GM19372 (cell line): ENCODE measurements at regions not wholly inside any gene's neighbourhood (a gene's known extent, or its start where the extent isn't known, plus 50 kb on each side); places are given as distances from the start of the nearest gene placed in this dataset.
"Not testable (repeated sequence)": the region's sequence is repeated elsewhere in the genome, so short reads cannot be mapped to it uniquely, and the experiment has no call there.

Experiments used
- ATAC-seq: cut with Tn5 transposase; IDR thresholded peaks from one replicate; pipeline ENCODE4 v1.9.1; 2021; ENCODE audit warnings: mild to moderate bottlenecking, low read depth, moderate library complexity; ENCODE audit not compliant: unreplicated experiment

GRCh38 chr6:51120016-51120415 lies 301.3 kb downstream of the TFAP2B start:
- ATAC-seq: no peak

DNA sequence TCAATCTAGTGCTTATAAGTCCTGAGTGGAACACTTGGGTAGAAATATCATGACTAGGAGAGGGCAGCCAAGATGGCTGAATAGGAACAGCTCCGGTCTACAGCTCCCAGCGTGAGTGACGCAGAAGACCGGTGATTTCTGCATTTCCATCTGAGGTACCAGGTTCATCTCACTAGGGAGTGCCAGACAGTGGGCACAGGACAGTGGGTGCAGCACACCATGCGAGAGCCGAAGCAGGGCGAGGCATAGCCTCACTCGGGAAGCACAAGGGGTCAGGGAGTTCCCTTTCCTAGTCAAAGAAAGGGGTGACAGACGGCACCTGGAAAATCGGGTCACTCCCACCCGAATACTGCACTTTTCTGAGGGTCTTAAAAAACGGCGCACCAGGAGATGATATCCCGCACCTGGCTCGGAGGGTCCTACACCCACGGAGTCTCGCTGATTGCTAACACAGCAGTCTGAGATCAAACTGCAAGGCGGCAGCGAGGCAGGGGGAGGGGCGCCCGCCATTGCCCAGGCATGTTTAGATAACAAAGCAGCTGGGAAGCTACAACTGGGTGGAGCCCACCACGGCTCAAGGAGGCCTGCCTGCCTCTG lies 302.8 kb downstream of the TFAP2B start:
- not testable (repeated sequence) for ATAC-seq

- no peak for ATAC-seq
Measured at GRCh38 chr6:51129043-51129442, 310.4 kb downstream of the TFAP2B start.

GRCh38 chr6:51137777-51138176 lies 319.1 kb downstream of the TFAP2B start:
- ATAC-seq: no peak

GRCh38 chr6:51139950-51140385 lies 321.3 kb downstream of the TFAP2B start:
- ATAC-seq: no peak

DNA sequence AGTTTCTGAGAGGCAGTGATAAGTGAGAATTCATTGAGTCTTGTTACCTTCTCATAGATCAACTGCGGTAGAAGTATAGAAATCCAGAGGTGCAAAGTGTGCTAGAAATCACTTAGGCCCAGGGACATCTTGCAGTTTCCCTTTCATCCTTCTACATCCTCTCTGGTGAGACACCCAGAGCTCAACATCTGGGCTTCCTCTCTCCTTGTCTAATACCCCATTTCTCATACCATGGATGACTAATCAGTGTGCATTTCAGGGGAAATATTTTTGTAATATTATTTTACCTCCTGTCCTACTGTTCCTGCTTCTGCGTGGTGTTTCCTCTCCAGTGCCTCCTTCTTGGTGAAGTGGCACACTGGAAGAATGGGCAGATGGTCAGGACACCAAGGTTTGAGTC lies 322.4 kb downstream of the TFAP2B start:
- no peak for ATAC-seq

DNA sequence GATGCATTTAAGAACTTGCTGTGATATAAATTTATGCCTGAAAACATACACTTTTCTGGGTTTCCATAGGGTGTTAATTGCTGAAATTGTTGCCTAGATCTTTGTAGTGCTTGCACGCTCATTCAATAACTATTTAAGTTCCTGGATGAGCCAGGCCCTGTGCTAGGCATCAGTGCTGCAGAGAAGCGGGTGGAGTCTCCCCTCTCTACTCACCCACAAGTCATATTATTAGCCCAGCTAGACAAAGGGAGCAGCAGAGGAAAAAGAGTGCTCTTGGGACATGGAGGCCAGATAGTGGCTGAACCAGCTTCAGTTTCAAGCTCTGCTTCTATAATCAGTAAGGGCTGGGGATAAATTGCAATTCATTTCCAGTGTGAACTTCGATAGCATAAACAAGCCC lies 329.1 kb downstream of the TFAP2B start:
- ATAC-seq: no peak

- ATAC-seq: no peak
Measured at GRCh38 chr6:51152594-51152993, 333.9 kb downstream of the TFAP2B start.

DNA sequence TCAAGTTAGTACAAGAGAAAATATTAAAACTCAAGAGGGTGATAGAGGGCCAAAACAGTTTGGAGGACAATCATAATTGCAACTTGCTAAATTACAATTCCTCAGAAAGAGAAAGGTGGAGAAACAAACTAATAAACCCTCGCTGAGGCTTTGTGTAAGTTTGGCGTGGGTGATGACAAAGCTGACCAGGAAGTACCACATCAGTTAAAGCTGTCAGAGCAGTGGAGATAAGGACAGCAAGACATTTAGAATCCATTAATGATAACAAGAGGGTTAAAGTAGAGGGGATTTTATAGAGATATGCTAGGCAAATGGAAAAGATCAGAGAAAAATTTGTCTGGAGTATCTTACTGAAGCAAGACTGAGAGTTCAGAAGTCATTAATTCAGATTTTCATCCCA lies 334.4 kb downstream of the TFAP2B start:
- ATAC-seq: no peak

DNA sequence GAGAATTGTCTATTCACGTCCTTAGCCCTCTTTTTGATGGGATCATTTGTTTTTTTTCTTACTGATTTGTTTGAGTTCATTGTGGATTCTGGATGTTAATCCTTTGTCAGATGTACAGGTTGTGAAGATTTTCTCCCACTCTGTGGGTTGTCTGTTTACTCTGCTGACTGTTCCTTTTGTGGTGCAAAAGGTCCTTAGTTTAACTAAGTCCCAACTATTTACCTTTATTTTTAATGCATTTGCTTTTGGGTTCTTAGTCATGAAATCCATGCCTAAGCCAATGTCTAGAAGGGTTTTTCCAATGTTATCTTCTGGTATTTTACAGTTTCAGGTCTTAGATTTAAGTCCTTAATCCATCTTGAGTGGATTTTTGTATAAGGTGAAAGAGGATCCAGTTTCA lies 336.3 kb downstream of the TFAP2B start:
- not testable (repeated sequence) for ATAC-seq

DNA sequence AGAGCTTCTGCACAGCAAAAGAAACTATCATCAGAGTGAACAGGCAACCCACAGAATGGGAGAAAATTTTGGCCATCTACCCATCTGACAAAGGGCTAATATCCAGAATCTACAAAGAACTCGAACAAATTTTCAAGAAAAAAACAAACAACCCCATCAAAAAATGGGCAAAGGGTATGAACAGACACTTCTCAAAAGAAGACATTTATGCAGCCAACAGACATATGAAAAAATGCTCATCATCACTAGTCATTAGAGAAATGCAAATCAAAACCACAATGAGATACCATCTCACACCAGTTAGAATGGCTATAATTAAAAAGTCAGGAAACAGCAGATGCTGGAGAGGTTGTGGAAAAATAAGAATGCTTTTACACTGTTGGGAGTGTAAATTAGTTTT lies 340.6 kb downstream of the TFAP2B start:
- ATAC-seq: not testable (repeated sequence)

- ATAC-seq: no peak
Measured at GRCh38 chr6:51161752-51162151, 343.1 kb downstream of the TFAP2B start.

- no peak for ATAC-seq
Measured at GRCh38 chr6:51163843-51164529, 345.3 kb downstream of the TFAP2B start.

DNA sequence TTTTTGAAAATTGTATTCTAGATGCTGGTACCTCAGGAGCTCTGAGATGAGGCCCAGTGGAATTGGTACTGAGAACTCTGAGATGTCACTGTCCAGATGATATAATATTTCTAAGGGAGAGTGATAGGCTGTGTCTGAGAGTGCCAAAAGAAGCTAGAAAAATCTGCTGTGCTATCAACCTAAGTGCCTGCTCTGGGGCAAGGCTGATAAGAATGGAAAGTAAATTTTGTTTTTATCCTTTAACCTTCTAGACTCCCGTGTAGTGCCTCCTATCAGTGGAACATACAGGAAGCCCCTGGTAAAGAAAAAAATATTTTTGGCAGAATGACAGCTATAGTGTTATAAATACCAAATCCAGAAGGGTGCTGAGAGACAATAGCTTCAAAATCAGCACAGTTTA lies 348.2 kb downstream of the TFAP2B start:
- ATAC-seq: no peak

DNA sequence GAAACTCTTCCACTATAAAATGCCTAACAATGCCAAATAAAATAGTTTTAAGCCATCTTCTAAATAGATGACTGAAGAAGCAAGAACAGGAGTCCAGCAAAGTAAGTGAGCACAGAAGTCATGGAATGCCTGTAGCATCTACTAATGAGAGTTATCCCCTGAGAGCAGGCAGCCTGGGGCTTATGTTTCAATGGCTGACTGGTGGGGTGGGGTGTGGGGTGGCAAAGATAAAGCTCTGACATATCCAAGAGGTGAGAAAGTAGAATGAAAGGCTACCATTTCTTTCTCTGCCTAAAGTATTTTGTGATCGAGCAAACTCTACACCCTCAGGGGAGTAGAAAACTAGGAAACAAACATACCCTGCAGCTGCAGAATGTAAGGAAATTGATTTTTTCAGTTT lies 348.8 kb downstream of the TFAP2B start:
- ATAC-seq: no peak

GRCh38 chr6:51182827-51183226 lies 364.2 kb downstream of the TFAP2B start:
- no peak for ATAC-seq

- no peak for ATAC-seq
Measured at GRCh38 chr6:51184046-51184445, 365.4 kb downstream of the TFAP2B start.

- not testable (repeated sequence) for ATAC-seq
Measured at GRCh38 chr6:51193163-51193562, 374.5 kb downstream of the TFAP2B start.

- no peak for ATAC-seq
Measured at GRCh38 chr6:51199105-51199552, 380.5 kb downstream of the TFAP2B start.

GRCh38 chr6:51199733-51200260 lies 381.1 kb downstream of the TFAP2B start:
- ATAC-seq: no peak

GRCh38 chr6:51200676-51201075 lies 382.0 kb downstream of the TFAP2B start:
- no peak for ATAC-seq

GRCh38 chr6:51202653-51203052 lies 384.0 kb downstream of the TFAP2B start:
- ATAC-seq: not testable (repeated sequence)
